Prostate gland (tissue), 2 donors: ENCODE measurements at regions not wholly inside any gene's neighbourhood (a gene's known extent, or its start where the extent isn't known, plus 50 kb on each side); places are given as distances from the start of the nearest gene placed in this dataset.
"Not testable (repeated sequence)": the region's sequence is repeated elsewhere in the genome, so short reads cannot be mapped to it uniquely, and the experiment has no call there.

Source experiments
- DNase-seq: peaks from one replicate; pipeline ENCODE4 v3.0.0-alpha.2; 2019; ENCODE audit warnings: low spot score
- H3K27ac ChIP-seq, 2 donors: fragments of 200-600 bp; sonication (generic); 2 replicates each; pipeline ENCODE4 v1.5.1; 2017 to 2019
- H3K27me3 ChIP-seq: fragments of 200-600 bp; sonication (generic); replicated peaks from 2 replicates; pipeline ENCODE4 v1.5.1; 2019; ENCODE audit not compliant: insufficient read depth
- H3K36me3 ChIP-seq, 2 donors: fragments of 200-600 bp; sonication (generic); 1 replicate in 1 of 2; 2 replicates in 1 of 2; pipeline versions ENCODE4 v1.5.1 to v1.8.1; 2017 to 2019
- H3K4me1 ChIP-seq: fragments of 200-600 bp; sonication (generic); replicated peaks from 2 replicates; pipeline ENCODE4 v1.5.1; 2019
- H3K4me3 ChIP-seq, 2 donors: fragments of 200-600 bp; sonication (generic); 2 replicates each; pipeline ENCODE4 v1.5.1; 2017 to 2019
- H3K9me3 ChIP-seq: fragments of 200-600 bp; sonication (generic); 2 replicates; pipeline ENCODE4 v1.5.1; 2017
- POLR2A ChIP-seq: fragments of 450-650 bp; IDR thresholded peaks from one replicate; pipeline ENCODE4 v1.6.1; 2016; ENCODE audit warnings: antibody characterized with exemption, mild to moderate bottlenecking
- POLR2AphosphoS5 ChIP-seq: sonication (generic); formaldehyde crosslinking; IDR thresholded peaks from one replicate; pipeline ENCODE4 v1.6.1; 2017; ENCODE audit warnings: antibody characterized with exemption
- WGBS: methylation state at CpG from one replicate; pipeline ENCODE4 v1.1.5; 2018; 5-methylcytosine and 5-hydroxymethylcytosine counted together
- intact Hi-C: fragments of 100-400 bp; cut with DNase I; formaldehyde crosslinking; loops from one replicate; pipeline ENCODE4 v1.14.2; 2022
- TF ChIP-seq, protein P1 (sequence below), 4 experiments: fragments of 200-600 bp in 2 of 4; fragments of 450-650 bp in 2 of 4; sonication (generic) in 2 of 4; IDR thresholded peaks; 1 replicate in 3 of 4; 2 replicates in 1 of 4; pipeline ENCODE4 v1.5.1; 2016 to 2019; ENCODE audit warnings: antibody characterized with exemption in 4 of 4, mild to moderate bottlenecking in 2 of 4, moderate library complexity in 2 of 4

DNA sequence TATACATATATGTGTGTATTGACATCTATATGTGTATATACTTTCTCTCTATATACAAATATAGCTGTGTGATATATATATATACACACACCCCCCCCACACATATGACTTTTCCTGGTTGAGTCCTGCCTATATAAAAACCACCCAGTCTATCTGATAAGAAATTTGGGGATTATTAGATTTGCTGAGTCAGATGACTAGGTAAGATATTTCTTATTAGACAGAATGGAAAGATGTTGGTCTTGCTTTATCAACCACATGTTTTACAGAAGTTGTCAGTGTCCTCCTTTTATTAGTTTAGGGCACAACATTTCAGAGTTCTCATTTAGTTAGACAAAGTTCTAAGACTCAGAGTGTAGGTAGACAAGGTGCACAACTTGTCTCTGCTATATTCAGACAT lies 953.3 kb downstream of the METTL15 start:
- Histone ChIP-seq H3K36me3 (no peaks in the 10 kb centered on the region), H3K4me3 (no peak overlapping the region), H3K27ac (no peak overlapping the region), H3K27me3 (no peaks in the 10 kb centered on the region), H3K4me1 (no peaks in the 10 kb centered on the region), H3K9me3 (no peaks in the 10 kb centered on the region)
- intact Hi-C loops, result no loop called here
- DNase-seq, result no peak
- TF ChIP-seq POLR2A (no peak), POLR2AphosphoS5 (no peak)
- TF ChIP-seq, protein P1, sequence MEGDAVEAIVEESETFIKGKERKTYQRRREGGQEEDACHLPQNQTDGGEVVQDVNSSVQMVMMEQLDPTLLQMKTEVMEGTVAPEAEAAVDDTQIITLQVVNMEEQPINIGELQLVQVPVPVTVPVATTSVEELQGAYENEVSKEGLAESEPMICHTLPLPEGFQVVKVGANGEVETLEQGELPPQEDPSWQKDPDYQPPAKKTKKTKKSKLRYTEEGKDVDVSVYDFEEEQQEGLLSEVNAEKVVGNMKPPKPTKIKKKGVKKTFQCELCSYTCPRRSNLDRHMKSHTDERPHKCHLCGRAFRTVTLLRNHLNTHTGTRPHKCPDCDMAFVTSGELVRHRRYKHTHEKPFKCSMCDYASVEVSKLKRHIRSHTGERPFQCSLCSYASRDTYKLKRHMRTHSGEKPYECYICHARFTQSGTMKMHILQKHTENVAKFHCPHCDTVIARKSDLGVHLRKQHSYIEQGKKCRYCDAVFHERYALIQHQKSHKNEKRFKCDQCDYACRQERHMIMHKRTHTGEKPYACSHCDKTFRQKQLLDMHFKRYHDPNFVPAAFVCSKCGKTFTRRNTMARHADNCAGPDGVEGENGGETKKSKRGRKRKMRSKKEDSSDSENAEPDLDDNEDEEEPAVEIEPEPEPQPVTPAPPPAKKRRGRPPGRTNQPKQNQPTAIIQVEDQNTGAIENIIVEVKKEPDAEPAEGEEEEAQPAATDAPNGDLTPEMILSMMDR (IDR thresholded peaks at IDR 0.05), result no peak

DNA sequence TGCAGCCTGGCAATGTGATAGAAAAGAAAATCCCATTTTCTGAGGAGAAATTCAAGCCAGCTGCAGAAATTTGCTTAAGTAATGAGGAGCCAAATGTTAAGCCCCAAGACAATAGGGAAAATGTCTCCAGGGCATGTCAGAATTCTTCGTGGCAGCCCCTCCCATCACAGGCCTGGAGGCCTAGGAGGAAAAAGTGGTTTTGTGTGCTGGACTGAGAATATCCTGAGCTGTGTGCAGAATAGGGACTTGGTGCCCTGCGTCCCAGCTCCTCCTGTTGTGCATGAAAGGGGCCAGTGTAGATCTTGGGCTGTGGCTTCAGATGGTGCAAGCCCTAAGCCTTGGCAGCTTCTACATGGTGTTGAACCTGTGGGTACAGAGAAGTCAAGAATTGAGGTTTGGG lies 948.3 kb downstream of the METTL15 start:
- intact Hi-C loops, H3K4me3 ChIP-seq: not testable (repeated sequence)
- WGBS, result 81% methylated on average over 2 of the region's 2 CpGs

DNA sequence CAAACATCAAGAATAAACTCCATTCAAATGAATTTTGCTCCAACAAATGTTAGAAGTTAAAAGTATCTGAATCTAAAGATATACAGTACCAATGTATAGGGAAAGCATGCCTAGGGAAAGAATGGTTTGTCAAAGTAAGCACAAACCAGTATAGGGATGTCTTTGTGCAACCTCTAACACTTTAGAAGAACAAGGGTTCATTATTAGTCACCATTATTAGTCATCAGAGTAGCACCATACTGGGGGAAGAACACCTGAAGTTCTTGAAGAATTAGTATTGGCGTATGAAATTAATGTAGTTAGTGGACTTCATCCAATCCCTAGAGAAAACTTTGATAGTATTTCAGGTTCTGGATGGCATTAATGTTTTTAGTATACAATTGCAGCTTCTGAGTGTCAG lies 943.7 kb downstream of the METTL15 start:
- no peak for TF ChIP-seq POLR2A
- TF ChIP-seq, protein P1 (IDR thresholded peaks at IDR 0.05), result no peak
- TF ChIP-seq POLR2AphosphoS5, result no peak
- intact Hi-C loops, result no loop called here
- Histone ChIP-seq H3K9me3 (no peaks in the 10 kb centered on the region), H3K27ac (no peak overlapping the region), H3K36me3 (no peaks in the 10 kb centered on the region), H3K27me3 (no peaks in the 10 kb centered on the region), H3K4me3 (no peak overlapping the region), H3K4me1 (no peaks in the 10 kb centered on the region)
- no peak for DNase-seq
- WGBS, result 85% methylated on average over 1 of the region's 1 CpG

More for the DNA sequence above, 948.3 kb downstream of the METTL15 start:
- not testable (repeated sequence) for H3K4me1 ChIP-seq, H3K27me3 ChIP-seq, H3K27ac ChIP-seq, H3K9me3 ChIP-seq, DNase-seq, H3K36me3 ChIP-seq

DNA sequence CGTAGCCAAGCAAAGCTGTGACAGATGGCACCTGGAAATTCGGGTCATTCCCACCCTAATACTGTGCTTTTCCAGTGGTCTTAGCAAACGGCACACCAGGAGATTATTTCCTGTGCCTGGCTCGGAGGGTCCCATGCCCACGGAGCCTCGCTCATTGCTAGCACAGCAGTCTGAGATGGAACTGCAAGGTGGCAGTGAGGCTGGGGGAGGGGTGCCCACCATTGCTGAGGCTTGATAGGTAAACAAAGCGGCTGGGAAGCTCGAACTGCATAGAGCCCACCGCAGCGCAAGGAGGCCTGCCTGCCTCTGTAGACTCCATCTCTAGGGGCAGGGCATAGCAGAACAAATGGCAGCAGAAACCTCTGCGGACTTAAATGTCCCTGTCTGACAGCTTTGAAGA lies 942.8 kb downstream of the METTL15 start:
- H3K4me1 ChIP-seq, H3K36me3 ChIP-seq, H3K27me3 ChIP-seq, H3K27ac ChIP-seq, H3K4me3 ChIP-seq, intact Hi-C loops, DNase-seq, H3K9me3 ChIP-seq: not testable (repeated sequence)
- WGBS, result 88% methylated on average over 11 of the region's 11 CpGs

DNA sequence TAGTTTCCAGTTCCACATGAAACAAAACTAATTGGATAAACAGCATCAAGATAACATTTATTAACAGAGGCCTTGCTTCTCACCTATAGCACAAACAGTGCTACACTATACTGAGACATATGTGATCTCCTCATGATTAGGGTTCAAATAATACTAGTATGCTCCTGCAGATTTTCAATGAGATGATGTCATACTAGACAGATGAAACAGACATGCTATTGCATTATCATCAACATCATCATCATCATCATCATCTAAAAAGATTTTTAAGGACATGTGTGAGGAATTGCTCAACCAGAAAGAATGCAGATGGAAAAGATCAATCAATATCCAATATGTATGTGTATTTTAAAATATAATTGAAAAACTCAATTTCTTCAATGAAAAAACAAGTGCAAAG lies 932.3 kb downstream of the METTL15 start:
- no peak overlapping the region for H3K4me3 ChIP-seq
- intact Hi-C loops, result no loop called here
- DNase-seq, result no peak
- no peaks in the 10 kb centered on the region for H3K36me3 ChIP-seq
- TF ChIP-seq, protein P1 (IDR thresholded peaks at IDR 0.05), result no peak
- no peak for TF ChIP-seq POLR2AphosphoS5
- TF ChIP-seq POLR2A, result no peak
- H3K4me1 ChIP-seq, result no peaks in the 10 kb centered on the region
- no peak overlapping the region for H3K27ac ChIP-seq
- H3K27me3 ChIP-seq, result no peaks in the 10 kb centered on the region
- H3K9me3 ChIP-seq, result no peaks in the 10 kb centered on the region

DNA sequence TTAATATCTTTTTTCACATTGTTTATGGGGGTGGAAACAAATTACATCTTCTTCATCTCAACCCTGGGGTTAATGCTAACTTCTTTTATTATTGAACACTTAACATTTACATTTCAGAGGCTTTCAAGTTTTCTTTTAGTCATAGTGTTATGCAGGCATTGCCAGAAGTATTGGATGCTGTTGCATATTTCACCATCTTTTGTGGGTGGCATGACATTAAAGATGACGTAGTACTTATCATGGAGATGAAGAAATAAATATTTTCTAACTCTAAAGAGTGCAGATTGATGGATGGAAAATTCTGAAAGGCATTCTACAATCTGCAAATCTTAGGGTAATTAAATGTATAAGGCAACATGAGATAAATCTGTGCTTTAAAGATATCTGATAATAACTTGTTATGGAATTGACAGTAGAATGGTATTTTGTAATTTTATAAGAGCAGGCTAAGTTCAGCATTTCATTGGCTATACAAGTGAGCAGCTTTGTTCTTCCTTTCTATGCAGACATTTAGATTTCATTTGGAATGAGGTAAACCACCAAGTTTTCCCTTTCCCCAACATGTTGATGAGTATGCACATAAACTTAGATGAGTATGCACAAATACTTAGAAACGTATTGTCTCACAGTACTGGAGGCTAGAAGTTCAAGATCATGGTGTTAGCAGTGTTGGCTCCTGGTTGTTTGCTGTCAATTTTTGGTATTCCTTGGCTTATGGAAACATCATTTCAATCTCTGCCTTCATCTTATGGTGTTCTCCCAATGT lies 924.4 kb downstream of the METTL15 start:
- H3K36me3 ChIP-seq, result no peaks in the 10 kb centered on the region
- no peaks in the 10 kb centered on the region for H3K4me1 ChIP-seq
- no peak for TF ChIP-seq POLR2AphosphoS5
- TF ChIP-seq, protein P1 (IDR thresholded peaks at IDR 0.05), result no peak
- TF ChIP-seq POLR2A, result no peak
- 30% methylated on average over 2 of the region's 2 CpGs for WGBS
- H3K27ac ChIP-seq, result no peak overlapping the region
- H3K4me3 ChIP-seq, result no peak overlapping the region
- no peaks in the 10 kb centered on the region for H3K27me3 ChIP-seq
- no peaks in the 10 kb centered on the region for H3K9me3 ChIP-seq
- intact Hi-C loops, result no loop called here
- no peak for DNase-seq
